IPS-NIHi11 (cell line): ENCODE measurements at regions not wholly inside any gene's neighbourhood (a gene's known extent, or its start where the extent isn't known, plus 50 kb on each side); places are given as distances from the start of the nearest gene placed in this dataset.
"Not testable (repeated sequence)": the region's sequence is repeated elsewhere in the genome, so short reads cannot be mapped to it uniquely, and the experiment has no call there.

Source experiments
- DNase-seq: peaks from one replicate; pipeline ENCODE4 v3.0.0; 2012; ENCODE audit warnings: mixed read lengths, low spot score

DNA sequence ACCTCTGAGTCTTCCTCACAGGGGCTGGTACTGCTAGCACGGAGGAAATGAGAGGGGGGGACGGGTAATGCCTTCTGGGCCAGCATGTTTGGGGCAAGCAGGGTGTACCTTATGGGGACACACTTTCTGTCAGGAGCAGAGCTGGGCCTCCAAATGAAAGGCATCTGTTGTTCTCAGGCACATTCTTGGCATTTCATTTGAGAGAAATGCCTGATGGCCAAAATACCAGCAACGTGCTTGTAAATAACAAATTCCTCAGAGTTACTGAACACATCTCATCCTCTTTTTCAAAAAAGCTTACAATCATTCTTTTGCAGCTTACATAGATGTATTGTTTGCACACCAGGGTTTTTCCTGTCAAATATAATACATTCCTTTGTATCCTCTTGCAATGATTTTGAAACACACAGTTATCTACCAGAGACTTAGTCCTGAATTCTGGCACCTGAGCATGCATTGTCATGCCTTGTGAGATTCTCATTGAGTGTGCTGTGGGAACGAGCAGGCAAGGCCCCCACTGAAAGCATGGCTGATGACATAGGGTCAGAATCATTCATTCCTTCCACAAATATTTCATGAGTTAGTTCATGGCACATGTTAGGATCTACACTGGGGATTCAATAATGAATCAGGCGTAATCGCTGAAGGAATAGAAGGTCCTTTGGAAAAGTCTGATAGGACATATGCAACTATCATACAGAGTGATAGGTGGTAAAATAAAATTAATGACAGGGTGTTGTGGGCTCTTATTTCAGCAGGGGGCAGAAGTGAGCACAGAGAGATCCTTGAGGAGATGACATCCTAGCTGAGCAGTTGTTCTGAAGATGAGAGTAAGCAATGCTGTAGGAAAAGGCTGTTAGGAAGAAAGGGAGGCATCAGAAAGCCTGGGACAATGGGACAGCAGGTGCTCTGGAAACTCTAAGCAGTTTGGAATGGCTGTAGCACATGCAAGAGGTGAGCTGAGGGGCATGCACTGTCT is 260.9 kb upstream of the TUT7 start:
- peak; percentile 30 for DNase-seq

DNA sequence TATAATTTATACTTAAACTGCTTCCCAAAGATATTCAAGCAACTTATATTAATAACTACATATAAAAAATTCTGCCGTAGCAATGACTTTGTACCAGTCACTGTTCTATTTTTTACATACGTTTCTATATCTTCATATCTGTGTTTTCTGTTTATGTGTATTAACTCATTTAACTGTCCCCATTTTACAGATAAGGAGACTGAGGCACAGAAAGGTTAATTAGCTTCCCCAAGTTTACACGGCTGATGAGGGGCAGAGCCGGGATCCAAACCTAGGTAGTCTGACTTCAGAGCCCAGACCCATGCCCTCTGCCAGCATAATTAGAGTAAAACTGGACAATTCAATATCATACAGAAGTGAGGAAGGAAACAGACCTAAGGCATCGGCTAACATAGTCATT is 259.7 kb upstream of the TUT7 start:
- DNase-seq = no peak

DNA sequence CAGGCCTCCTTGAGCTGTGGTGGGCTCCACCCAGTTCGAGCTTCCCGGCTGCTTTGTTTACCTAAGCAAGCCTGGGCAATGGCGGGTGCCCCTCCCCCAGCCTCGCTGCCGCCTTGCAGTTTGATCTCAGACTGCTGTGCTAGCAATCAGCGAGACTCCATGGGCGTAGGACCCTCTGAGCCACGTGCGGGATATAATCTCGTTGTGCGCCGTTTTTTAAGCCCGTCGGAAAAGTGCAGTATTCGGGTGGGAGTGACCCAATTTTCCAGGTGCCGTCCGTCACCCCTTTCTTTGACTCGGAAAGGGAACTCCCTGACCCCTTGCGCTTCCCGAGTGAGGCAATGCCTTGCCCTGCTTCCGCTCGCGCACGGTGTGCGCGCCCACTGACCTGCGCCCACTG is 257.3 kb upstream of the TUT7 start:
- DNase-seq = not testable (repeated sequence)

DNA sequence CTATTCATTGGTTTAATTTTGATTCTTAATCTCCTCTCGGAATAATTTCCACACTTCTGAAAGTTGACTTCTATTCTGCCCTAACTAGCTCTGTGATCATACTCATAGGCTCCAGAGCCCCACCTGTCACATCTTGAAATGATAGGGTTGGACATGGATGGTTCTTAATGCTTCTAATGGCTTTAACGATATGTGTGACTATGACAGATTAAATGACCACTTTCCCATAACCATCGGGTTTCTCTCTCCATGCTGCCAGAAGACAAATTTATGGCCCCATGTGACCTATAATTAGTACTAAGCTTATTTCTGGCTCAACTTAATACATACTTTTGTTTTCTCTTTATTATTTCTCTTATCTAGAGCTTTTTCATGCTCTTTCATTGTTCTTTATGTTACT is 251.1 kb upstream of the TUT7 start:
- no peak for DNase-seq

DNA sequence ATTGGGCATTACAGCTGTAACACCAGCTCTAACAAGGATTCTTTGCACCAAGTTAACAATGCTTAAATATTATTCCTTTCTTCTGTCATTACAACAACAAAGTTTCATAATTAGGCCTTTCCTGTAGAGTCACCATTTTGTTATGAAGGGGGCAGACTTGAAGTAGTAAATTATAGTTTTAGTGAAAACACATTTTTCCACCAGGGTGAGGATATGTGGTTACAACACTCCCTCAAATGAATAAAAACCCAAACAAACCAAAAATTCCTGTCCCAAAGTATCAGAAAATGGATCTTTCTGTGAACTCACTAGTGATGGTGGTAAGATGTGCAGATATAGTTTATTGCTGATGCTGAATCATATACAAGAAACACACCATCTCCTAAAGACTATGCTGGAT is 250.5 kb upstream of the TUT7 start:
- no peak for DNase-seq

DNA sequence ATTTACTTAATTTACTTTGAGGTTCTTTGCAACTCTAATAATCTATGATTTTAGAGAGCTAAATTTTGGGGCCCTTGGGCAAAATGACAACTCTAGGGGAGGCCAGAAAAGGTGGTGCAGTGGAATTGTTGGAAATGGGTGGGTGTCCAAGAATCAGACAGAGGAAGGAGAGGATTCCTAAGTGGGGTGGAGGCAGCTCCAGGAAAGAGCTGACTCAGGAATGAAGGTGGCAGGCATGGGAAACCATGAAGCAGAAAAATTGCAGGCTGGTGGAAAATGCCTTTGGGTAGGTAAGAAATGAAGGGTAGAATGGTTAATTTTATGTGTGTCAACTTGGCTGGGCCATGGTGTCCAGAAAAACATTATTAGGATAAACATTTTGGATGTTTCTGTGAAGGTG is 248.5 kb upstream of the TUT7 start:
- no peak for DNase-seq

DNA sequence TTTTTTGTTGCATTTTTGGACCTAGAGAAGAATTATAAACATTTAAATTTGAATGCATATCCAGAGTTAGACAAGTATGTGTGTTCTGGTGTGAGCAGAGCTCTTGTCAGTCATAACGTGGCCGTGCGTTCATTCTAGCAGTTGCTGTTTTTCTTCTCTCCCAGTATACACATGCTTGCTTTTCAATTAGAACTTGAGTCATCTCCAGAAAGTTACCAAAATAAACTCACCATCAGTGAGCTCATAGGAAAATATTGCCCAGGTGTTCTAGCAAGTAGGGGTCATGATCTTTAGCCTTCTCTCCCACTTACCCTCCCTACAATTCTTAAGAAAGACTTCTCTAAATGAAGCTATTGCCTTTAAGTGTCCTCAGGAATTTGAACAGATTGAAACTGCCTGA is 247.5 kb upstream of the TUT7 start:
- no peak for DNase-seq

DNA sequence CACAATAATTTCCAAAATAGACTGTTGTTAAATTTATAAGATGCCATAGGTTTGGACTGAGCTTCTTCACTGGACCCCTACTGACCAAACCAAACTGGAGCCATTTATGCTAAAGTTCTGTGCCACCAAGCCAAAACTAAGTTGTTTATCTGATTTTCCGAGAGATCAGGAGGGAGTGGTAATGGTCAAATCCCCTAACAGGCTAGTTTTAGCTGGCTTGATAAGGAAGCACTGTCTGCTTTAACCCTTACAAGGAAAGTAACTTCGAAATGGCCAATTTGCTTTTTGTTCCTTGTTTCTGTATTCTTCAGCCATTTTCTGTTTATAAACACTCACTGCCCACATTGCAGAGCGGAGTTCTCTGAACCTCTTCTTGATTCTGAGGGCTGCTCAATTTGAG is 246.8 kb upstream of the TUT7 start:
- DNase-seq = no peak

DNA sequence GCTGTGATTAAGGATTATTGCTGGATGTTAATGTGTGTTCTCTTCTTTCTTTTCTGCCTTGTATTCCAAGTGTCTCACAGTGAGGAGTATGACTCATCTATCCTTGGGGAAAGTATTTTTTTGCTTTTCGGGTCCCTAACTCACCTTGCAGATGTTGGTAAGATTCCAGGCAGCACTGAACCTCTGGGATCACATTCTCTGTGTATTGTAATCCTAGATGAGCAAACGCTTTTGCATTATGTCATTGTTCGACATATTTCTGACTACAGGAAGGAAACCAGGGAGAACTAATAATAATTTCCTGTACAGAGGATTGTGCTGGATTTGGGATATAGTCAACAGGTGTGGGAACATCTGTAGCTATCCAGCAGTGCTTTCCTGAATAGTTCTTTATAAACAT is 246.1 kb upstream of the TUT7 start:
- DNase-seq = no peak

DNA sequence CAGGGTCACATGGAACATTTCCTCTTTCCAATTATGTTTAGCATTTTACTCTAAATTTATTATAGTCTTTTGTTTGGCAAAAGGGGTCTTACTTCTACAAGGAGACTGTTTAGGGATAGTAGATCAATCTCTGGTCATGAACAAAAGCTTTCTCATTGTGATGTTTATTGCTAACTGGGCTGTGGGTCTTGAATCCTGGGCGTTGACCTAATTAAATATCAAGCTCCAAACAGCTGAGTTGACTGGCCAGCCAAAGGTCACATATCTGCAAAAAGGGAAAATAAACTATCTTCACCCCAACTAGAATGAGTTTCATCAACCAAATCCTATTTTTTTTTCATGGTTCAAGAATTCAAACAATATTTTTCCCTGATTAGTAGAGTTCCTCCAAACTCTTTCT is 245.4 kb upstream of the TUT7 start:
- no peak for DNase-seq

DNA sequence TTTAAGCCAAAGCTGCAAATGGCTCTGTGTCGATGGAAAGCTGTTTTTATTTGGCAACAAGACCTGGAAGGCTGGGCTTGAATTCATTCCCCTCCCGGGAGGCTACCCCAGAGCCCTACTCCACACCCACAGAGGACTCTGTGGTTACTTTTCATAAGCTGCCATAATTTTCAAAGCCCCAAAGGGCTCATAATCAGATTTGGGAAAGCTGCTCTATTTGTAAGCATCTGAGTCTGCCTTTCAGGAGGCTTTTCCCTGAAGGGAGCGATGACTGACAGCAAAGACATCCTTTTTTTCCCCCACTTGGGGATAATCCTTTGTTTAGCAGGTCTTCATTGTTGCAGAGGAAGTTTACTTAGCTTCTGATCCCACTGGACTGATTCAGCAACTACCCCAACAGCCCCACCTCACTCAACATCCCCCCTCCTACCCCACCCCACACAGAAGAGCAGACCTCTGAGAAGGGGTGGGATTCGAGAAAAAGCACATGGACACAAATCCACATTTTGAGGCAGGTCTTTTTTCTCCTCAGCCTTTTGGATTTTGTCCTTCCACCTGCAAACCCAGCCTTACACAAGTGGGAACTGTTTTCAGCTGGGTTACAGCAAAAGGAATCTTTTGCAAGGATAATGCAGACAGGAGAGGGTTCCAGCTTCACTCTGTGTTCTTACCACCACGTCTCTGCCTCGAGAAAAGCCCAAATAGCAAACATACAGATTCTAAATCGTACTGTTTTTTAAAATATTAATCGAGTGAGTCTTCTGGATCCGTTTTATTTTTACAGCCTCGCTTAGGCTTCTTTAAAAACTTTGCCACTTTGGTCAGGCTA is 244.4 kb upstream of the TUT7 start:
- DNase-seq = no peak

DNA sequence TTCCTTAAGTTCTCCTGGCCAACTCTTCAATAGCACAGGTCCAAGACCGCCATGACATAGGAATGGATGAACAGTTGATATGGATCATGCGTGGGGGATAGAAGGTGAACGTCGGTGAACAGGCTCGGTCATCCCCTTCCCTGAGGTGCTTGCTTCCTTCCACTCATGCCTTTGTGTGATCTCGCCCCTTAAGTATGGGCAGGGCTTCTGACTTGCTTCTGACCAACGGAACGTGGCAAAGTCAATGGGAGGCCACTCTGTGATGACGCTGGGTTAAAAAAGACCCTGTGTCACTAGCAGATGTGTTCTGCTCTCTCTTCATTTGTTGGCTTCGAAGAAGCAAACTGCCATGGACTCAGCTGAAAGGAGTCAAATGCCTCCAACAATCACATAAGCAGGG is 240.5 kb upstream of the TUT7 start:
- no peak for DNase-seq

DNA sequence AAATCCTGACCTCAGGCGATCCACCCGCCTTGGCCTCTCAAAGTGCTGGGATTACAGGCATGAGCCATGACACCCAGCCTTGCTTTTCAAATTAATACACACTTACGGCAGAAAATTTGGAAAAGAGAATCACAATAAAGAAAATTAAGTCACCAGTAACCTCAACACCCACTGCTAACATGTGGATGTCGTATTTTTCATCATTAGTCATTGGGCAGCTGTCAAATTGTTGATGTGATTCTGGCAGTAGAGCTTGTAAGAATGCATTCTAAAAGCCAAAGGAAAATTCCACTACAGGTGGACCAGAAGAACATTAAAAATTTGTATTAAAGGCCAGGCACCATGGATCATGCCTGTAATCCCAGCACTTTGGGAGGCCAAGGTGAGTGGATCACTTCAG is 237.3 kb upstream of the TUT7 start:
- no peak for DNase-seq

DNA sequence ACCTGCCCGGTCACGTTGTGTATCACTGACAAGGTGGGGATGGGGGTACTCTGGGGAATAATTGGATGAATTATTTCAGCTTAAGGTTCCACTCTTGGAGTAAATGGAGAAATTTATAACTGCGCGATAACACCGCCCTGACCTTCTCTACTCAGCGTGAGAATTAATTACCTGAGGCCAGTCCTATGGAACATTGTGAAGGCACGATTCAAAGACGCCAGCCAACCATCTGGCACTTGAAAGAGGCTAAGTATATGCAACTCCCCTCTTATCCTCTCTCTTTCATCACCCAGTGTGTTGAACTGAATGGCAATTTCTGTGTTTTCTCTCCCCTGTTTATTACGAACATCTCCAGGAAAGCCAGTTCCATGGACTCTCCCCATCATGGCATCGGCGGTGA is 235.5 kb upstream of the TUT7 start:
- no peak for DNase-seq

DNA sequence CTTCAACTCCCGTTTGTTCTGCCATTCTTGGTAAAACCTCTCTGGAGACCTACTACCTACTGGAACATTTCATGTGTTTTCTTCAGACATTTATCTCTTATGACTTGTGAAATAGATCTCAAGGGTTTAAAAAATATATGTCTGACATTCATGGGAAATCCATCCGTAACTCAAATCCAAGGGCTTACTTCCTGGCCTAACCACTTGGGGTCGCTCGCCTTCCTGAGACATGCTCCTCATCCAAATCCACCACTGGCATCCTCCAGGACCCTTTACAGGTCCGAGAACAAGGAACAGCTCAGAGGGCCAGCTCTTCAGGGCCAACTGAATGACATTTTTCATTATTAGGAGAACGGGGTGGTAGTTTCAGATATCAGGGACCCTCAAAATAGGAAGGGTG is 235.1 kb upstream of the TUT7 start:
- DNase-seq = peak; percentile 38

DNA sequence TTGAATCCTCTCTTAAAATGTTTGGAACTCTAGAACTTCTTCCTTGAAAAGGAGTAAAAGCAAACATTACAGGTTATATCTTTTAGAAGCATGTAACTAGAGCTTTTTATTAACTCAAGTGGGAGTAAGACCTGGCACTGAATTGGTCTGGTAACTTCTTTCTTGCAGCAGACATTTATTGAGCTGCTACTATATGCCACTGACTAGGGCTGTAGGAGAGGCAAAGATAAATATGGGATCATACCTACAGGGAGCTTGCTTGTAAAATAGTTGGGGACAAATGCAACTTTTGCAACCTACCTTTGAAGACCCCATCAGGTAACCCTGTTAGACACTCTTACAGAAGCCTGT is 231.9 kb upstream of the TUT7 start:
- DNase-seq = no peak

DNA sequence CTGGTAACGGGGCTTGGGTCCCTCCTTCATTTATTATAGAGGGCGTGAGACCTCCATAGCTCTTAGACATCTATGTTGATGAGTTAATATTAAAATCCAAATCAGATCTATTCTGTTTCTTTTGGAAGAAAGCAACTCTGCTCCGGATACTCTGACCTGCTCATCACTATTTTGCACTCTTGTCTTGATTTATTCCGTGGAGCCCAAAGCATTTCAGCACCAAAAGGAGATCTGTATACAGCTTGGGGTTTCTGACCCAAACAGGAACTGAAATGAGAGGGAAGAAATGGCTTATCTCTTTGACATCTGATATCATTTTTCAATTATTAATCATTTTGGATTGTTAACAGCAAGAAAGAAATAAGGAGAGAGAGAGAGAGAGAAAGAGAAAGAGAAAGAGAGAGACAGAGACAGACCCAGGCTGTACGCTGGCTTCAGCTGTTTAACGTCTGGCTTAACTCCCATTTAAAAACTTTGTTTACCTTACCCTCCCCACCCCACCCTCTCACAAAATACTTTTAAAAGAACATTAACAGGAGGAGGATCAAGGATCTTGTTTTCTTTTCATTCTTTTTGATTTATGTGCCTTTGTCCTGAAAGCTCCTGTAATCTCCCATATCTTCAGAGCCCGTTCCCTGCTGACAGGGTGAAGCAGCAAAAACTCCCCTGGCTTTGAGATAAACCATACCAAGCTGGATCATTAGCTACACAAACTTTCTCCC is 231.4 kb upstream of the TUT7 start:
- DNase-seq = no peak

DNA sequence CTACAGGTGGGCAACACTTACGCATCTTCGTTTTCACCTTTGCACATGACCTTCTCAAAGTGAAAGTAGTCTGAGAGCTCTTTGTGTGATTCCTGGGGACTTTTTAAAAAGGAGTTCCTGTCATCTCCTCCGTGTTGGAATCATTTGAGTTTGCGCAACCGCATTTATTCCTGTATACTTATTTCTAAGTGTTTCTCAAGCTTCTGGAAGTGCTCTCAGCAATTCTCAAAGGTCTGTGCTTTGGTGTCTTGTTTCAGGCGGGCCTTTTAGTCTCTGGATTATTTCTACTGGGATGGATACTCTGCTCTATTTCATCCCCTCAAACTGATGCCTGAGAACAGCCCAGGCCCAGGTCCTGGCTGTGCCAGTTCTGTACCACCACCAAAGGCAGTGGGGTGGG is 226.5 kb upstream of the TUT7 start:
- DNase-seq = no peak

DNA sequence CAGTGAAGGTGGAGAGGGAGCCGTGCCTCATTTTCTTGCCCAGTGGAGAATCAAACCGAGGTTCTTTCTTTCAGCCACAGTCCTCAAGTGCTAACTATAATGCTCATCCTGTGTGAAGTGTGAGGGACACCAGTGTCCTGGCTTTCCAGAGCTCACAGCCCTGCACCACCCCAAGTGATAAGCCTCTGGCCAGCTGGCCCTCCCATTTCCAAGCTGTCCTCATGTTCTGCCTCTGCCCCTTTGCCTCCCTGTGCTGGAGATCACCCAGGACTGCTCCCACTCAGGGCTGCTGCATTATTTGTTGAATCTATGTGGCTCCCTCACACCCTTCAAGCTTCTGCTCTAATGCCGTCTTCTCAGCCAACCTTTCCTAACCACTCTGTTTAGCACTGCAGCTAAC is 224.5 kb upstream of the TUT7 start:
- no peak for DNase-seq

DNA sequence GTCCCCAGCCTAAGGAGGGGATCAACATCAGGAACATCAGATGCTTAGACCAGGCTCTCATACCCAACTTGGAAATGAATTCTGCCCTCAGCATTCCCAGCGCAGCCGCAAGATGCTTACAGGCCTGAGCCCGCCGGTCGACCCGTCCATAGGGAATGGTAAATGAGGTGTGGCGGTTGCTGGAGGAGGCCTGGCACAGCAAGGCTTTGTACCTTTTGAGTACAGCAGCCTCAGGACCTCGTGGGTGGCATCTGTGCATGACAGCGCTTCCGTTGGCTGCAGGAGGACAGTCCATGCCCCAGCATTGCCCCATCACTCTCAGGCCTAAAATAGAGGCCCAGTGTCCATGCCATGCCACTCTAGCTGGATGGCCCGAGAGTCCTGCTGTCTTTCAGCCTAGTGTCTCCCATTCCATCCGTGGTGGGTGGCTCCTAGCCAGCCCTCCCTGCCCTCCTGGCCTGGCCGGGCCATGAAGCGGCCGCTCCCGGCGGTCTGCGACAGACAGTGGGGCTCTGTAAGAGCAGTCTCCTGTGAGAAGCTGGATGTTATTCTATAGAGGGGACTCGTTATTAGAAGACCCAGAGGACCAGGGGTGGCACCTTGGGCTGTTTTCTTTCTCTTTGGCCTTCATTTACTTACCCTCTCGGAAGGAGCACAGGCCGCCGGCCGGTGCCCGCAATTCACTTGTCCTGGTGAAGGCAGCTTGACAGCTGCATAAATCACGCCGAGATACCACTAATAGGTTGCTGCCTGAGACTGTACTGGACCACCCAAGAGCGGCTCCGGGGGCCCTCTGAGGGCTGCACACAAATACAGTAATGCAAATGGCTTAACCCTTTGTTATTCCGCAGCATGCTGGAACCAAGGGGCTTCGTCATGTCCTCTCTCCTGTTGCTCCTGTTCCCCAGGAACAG is 223.5 kb upstream of the TUT7 start:
- no peak for DNase-seq

DNA sequence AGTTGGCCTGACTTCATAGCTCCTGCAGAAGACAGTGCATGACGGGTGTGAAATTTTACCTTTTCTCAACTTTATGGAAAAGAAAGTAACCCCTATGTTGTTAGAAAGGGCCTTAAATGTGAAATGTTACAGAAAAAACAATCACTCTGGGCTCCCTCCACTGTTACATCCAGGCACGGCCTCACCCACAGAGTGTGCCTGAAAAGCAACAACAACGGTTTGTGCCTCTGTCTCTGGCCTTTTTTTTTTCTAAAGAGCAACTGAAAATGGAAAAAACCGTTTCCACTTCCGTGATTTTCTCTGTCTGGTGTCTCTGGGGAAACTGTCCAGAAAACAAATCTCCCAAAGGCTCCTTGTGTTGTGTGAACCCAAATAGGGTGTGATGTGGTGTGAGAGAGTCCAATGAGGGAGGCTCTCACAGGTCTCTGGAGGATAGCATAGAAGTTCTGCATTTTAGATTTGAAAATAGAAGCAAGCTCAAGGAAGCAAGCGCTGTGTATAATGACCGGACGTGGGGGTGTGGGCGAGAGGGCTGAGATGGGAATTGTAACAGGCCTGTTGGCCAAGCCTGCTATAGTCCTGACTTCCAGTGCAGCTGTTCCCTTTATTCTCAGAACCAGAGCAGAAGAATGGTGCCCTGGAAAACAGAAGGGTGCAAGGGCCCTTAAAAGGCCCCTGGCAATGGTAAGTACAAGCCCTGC is 221.8 kb upstream of the TUT7 start:
- no peak for DNase-seq
